Left lung (tissue), 4 donors: ENCODE measurements at regions not wholly inside any gene's neighbourhood (a gene's known extent, or its start where the extent isn't known, plus 50 kb on each side); places are given as distances from the start of the nearest gene placed in this dataset.

ENCODE experiments used
- ATAC-seq: fragments of 200-7000 bp; cut with Tn5 transposase; one replicate; pipeline ENCODE4 v1.9.1; 2020; ENCODE audit warnings: moderate library complexity
- DNase-seq, 4 donors: peaks; one replicate each; pipeline ENCODE4 v3.0.0-alpha.2; 2013 to 2020
- H3K27ac ChIP-seq, 2 donors: fragments of 200-600 bp; sonication (generic) in 1 of 2; one replicate each; pipeline versions ENCODE4 v1.5.0 to v1.8.0; 2020 to 2021
- H3K27me3 ChIP-seq, 2 donors: fragments of 200-600 bp; sonication (generic) in 1 of 2; one replicate each; pipeline versions ENCODE4 v1.5.0 to v1.8.0; 2020 to 2021
- H3K36me3 ChIP-seq, 2 donors: fragments of 200-600 bp; sonication (generic) in 1 of 2; one replicate each; pipeline versions ENCODE4 v1.5.0 to v1.8.0; 2020 to 2021
- H3K4me1 ChIP-seq, 2 donors: fragments of 200-600 bp; one replicate each; pipeline ENCODE4 v1.8.0; 2021
- H3K4me3 ChIP-seq, 2 donors: fragments of 200-600 bp; sonication (generic) in 1 of 2; one replicate each; pipeline versions ENCODE4 v1.5.0 to v1.8.0; 2020 to 2021; ENCODE audit warnings: mild to moderate bottlenecking in 1 of 2
- H3K9me3 ChIP-seq, 2 donors: fragments of 200-600 bp; sonication (generic) in 1 of 2; one replicate each; pipeline versions ENCODE4 v1.5.0 to v1.8.0; 2020 to 2021
- CTCF ChIP-seq, 2 donors: fragments of 200-600 bp; sonication (generic) in 1 of 2; IDR thresholded peaks; one replicate each; pipeline versions ENCODE4 v1.5.0 to v1.8.0; 2021; ENCODE audit warnings: antibody characterized with exemption in 2 of 2
- intact Hi-C, 2 donors: fragments of 100-400 bp; cut with DNase I; formaldehyde crosslinking; loops; one replicate each; pipeline versions ENCODE4 v1.11.2 to v1.14.2; 2022
- donor health status: DM: no; HTN: yes; CAD: no.
- donor health status: DM: no; HTN: no; CAD: no.

- Histone ChIP-seq H3K27ac (no peak overlapping the region), H3K4me1 (no peaks in the 10 kb centered on the region), H3K27me3 (no peaks in the 10 kb centered on the region), H3K4me3 (no peak overlapping the region), H3K36me3 (no peaks in the 10 kb centered on the region), H3K9me3 (no peaks in the 10 kb centered on the region)
- intact Hi-C loops = no loop called here
- DNase-seq = no peak
- ATAC-seq = no peak
- no peak for TF ChIP-seq CTCF (IDR thresholded peaks at IDR 0.05)
Measured at GRCh38 chr13:47281991-47282390, 385.1 kb upstream of the HTR2A start.

- no peak for TF ChIP-seq CTCF (IDR thresholded peaks at IDR 0.05)
- DNase-seq = no peak
- Histone ChIP-seq H3K4me3 (no peak overlapping the region), H3K4me1 (no peaks in the 10 kb centered on the region), H3K9me3 (no peaks in the 10 kb centered on the region), H3K36me3 (no peaks in the 10 kb centered on the region), H3K27ac (no peak overlapping the region), H3K27me3 (no peaks in the 10 kb centered on the region)
- intact Hi-C loops = no loop called here
- ATAC-seq = no peak
Measured at GRCh38 chr13:47279920-47280319, 383.1 kb upstream of the HTR2A start.

GRCh38 chr13:47277774-47278173 lies 380.9 kb upstream of the HTR2A start:
- TF ChIP-seq CTCF (IDR thresholded peaks at IDR 0.05) = no peak
- Histone ChIP-seq H3K27ac (no peak overlapping the region), H3K36me3 (no peaks in the 10 kb centered on the region), H3K9me3 (no peaks in the 10 kb centered on the region), H3K4me1 (no peaks in the 10 kb centered on the region), H3K27me3 (no peaks in the 10 kb centered on the region), H3K4me3 (no peak overlapping the region)
- ATAC-seq (no peak), DNase-seq (peak in 1 of 4 donors; percentile 5)
- intact Hi-C loops = no loop called here

- DNase-seq (no peak), ATAC-seq (no peak)
- TF ChIP-seq CTCF (IDR thresholded peaks at IDR 0.05) = no peak
- H3K4me3 ChIP-seq = no peak overlapping the region
- intact Hi-C loops = no loop called here
- H3K27ac ChIP-seq = no peak overlapping the region
- H3K9me3 ChIP-seq = no peaks in the 10 kb centered on the region
- H3K4me1 ChIP-seq = no peaks in the 10 kb centered on the region
- no peaks in the 10 kb centered on the region for H3K36me3 ChIP-seq
- no peaks in the 10 kb centered on the region for H3K27me3 ChIP-seq
Measured at GRCh38 chr13:47268270-47268669, 371.4 kb upstream of the HTR2A start.

GRCh38 chr13:47258384-47258783 lies 361.5 kb upstream of the HTR2A start:
- no peaks in the 10 kb centered on the region for H3K9me3 ChIP-seq
- intact Hi-C loops = no loop called here
- H3K36me3 ChIP-seq = no peaks in the 10 kb centered on the region
- H3K27ac ChIP-seq = no peak overlapping the region
- H3K4me1 ChIP-seq = no peaks in the 10 kb centered on the region
- TF ChIP-seq CTCF (IDR thresholded peaks at IDR 0.05) = no peak
- no peaks in the 10 kb centered on the region for H3K27me3 ChIP-seq
- ATAC-seq (no peak), DNase-seq (peak in 1 of 4 donors; percentile 5)
- H3K4me3 ChIP-seq = no peak overlapping the region
